SK-N-SH treated with all-trans-retinoic acid at 6 μM for 48 hours (cell line): ENCODE measurements at regions not wholly inside any gene's neighbourhood (a gene's known extent, or its start where the extent isn't known, plus 50 kb on each side); places are given as distances from the start of the nearest gene placed in this dataset.

Source experiments
- ATAC-seq: fragments of 200-7000 bp; cut with Tn5 transposase; 3 replicates; pipeline ENCODE4 v1.9.1; 2020; ENCODE audit warnings: mild to moderate bottlenecking, moderate library complexity
- ARNTL ChIP-seq: fragments of 450-650 bp; formaldehyde crosslinking; IDR thresholded peaks from 2 replicates; pipeline ENCODE4 v1.5.0; 2020; ENCODE audit warnings: low read depth, mild to moderate bottlenecking, moderate library complexity, borderline replicate concordance
- CSDC2 ChIP-seq: fragments of 250-450 bp; sonication (Bioruptor Pico); IDR thresholded peaks from 2 replicates; pipeline ENCODE4 v1.5.0; 2020; ENCODE audit warnings: mild to moderate bottlenecking, moderate library complexity
- GLIS3 ChIP-seq: fragments of 250-450 bp; sonication (Bioruptor Pico); IDR thresholded peaks from 2 replicates; pipeline ENCODE4 v1.5.0; 2020; ENCODE audit warnings: mild to moderate bottlenecking, moderate library complexity
- ISL1 ChIP-seq: fragments of 250-450 bp; sonication (Bioruptor Pico); IDR thresholded peaks from 2 replicates; pipeline ENCODE4 v2.1.2; 2022; ENCODE audit warnings: mild to moderate bottlenecking, moderate library complexity
- OSR1 ChIP-seq: fragments of 250-450 bp; sonication (Bioruptor Pico); IDR thresholded peaks from 2 replicates; pipeline ENCODE4 v1.8.0; 2022; ENCODE audit warnings: moderate library complexity, mild to moderate bottlenecking, inconsistent platforms
- PATZ1 ChIP-seq: fragments of 250-450 bp; sonication (Bioruptor Pico); IDR thresholded peaks from 2 replicates; pipeline ENCODE4 v1.8.0; 2020; ENCODE audit warnings: mild to moderate bottlenecking, moderate library complexity, borderline replicate concordance
- POU6F1 ChIP-seq: fragments of 250-450 bp; sonication (Bioruptor Pico); IDR thresholded peaks from 2 replicates; pipeline ENCODE4 v1.8.0; 2021; ENCODE audit warnings: low read depth, mild to moderate bottlenecking, moderate library complexity, borderline replicate concordance
- RARB ChIP-seq: fragments of 250-450 bp; sonication (Bioruptor Pico); IDR thresholded peaks from 2 replicates; pipeline ENCODE4 v1.8.0; 2021; ENCODE audit warnings: mild to moderate bottlenecking, moderate library complexity
- SNAI2 ChIP-seq: fragments of 250-450 bp; sonication (Bioruptor Pico); IDR thresholded peaks from 2 replicates; pipeline ENCODE4 v1.5.0; 2020; ENCODE audit warnings: mild to moderate bottlenecking, moderate library complexity
- TCF4 ChIP-seq: fragments of 250-450 bp; sonication (Bioruptor Pico); IDR thresholded peaks from 2 replicates; pipeline ENCODE4 v1.8.0; 2021; ENCODE audit warnings: mild to moderate bottlenecking, moderate library complexity, borderline replicate concordance
- TOX ChIP-seq: fragments of 250-450 bp; sonication (Bioruptor Pico); IDR thresholded peaks from 2 replicates; pipeline ENCODE4 v1.8.0; 2021; ENCODE audit warnings: mild to moderate bottlenecking, moderate library complexity, borderline replicate concordance
- TSHZ2 ChIP-seq: fragments of 250-450 bp; sonication (Bioruptor Pico); IDR thresholded peaks from 2 replicates; pipeline ENCODE4 v1.5.0; 2020; ENCODE audit warnings: mild to moderate bottlenecking, moderate library complexity
- ZC3H10 ChIP-seq: fragments of 250-450 bp; sonication (Bioruptor Pico); IDR thresholded peaks from 2 replicates; pipeline ENCODE4 v1.5.1; 2021; ENCODE audit warnings: mild to moderate bottlenecking, moderate library complexity
- ZFP30 ChIP-seq: fragments of 450-650 bp; formaldehyde crosslinking; IDR thresholded peaks from 2 replicates; pipeline ENCODE4 v1.5.0; 2022; ENCODE audit warnings: mild to moderate bottlenecking, moderate library complexity
- ZNF8 ChIP-seq: fragments of 450-650 bp; formaldehyde crosslinking; IDR thresholded peaks from 2 replicates; pipeline ENCODE4 v1.5.0; 2020; ENCODE audit warnings: mild to moderate bottlenecking, moderate library complexity
- TF ChIP-seq, protein P1 (sequence below): fragments of 250-450 bp; sonication (Bioruptor Pico); IDR thresholded peaks from 2 replicates; pipeline ENCODE4 v1.5.1; 2021; ENCODE audit warnings: mild to moderate bottlenecking, moderate library complexity
- TF ChIP-seq, protein P2 (sequence below): fragments of 250-450 bp; sonication (Bioruptor Pico); IDR thresholded peaks from 2 replicates; pipeline ENCODE4 v1.5.1; 2020; ENCODE audit warnings: low read depth, mild to moderate bottlenecking, moderate library complexity

DNA sequence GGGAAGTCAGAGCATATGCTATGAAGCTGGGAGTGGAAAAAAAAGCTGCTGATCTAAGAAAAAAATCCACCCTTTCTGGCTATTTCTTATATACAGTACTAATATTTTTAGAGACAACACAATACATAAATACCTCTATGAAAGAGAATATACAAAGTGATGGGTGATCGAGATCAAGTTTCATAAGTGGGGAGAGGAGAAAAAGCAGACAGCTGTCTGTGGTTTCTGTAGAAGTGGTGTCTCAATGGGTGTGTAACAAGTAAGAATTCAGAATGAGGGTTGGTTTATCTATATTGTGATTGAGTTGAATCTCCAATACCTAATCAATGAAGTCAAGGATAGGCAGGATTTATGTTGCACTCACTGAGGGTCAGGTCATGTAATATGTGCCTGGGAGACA lies 191.0 kb downstream of the HNMT start:
- no peak for TF ChIP-seq PATZ1 (CRISPR knock-in tag)
- TF ChIP-seq, protein P1, sequence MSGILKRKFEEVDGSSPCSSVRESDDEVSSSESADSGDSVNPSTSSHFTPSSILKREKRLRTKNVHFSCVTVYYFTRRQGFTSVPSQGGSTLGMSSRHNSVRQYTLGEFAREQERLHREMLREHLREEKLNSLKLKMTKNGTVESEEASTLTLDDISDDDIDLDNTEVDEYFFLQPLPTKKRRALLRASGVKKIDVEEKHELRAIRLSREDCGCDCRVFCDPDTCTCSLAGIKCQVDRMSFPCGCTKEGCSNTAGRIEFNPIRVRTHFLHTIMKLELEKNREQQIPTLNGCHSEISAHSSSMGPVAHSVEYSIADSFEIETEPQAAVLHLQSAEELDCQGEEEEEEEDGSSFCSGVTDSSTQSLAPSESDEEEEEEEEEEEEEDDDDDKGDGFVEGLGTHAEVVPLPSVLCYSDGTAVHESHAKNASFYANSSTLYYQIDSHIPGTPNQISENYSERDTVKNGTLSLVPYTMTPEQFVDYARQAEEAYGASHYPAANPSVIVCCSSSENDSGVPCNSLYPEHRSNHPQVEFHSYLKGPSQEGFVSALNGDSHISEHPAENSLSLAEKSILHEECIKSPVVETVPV: no peak
- TF ChIP-seq ZFP30 (CRISPR knock-in tag): no peak
- no peak for TF ChIP-seq RARB
- no peak for TF ChIP-seq ZC3H10 (CRISPR knock-in tag)
- no peak for TF ChIP-seq SNAI2 (CRISPR knock-in tag)
- TF ChIP-seq TCF4 (CRISPR knock-in tag): no peak
- no peak for TF ChIP-seq TOX (CRISPR knock-in tag)
- no peak for TF ChIP-seq ISL1 (CRISPR knock-in tag)
- TF ChIP-seq TSHZ2 (CRISPR knock-in tag): no peak
- ATAC-seq: peak; percentile 26; the same call in 1 of the 3 replicates

- no peak for ATAC-seq
- no peak for TF ChIP-seq ZNF8
- no peak for TF ChIP-seq ZFP30 (CRISPR knock-in tag)
- TF ChIP-seq POU6F1 (CRISPR knock-in tag): no peak
- TF ChIP-seq TCF4 (CRISPR knock-in tag): no peak
- TF ChIP-seq, protein P2, sequence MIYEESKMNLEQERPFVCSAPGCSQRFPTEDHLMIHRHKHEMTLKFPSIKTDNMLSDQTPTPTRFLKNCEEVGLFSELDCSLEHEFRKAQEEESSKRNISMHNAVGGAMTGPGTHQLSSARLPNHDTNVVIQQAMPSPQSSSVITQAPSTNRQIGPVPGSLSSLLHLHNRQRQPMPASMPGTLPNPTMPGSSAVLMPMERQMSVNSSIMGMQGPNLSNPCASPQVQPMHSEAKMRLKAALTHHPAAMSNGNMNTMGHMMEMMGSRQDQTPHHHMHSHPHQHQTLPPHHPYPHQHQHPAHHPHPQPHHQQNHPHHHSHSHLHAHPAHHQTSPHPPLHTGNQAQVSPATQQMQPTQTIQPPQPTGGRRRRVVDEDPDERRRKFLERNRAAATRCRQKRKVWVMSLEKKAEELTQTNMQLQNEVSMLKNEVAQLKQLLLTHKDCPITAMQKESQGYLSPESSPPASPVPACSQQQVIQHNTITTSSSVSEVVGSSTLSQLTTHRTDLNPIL (CRISPR knock-in tag): no peak
- no peak for TF ChIP-seq CSDC2 (CRISPR knock-in tag)
- TF ChIP-seq SNAI2 (CRISPR knock-in tag): no peak
- no peak for TF ChIP-seq OSR1
- TF ChIP-seq ISL1 (CRISPR knock-in tag): no peak
- no peak for TF ChIP-seq ZC3H10 (CRISPR knock-in tag)
- no peak for TF ChIP-seq TSHZ2 (CRISPR knock-in tag)
- TF ChIP-seq ARNTL (CRISPR knock-in tag): no peak
- TF ChIP-seq, protein P1: no peak
- no peak for TF ChIP-seq GLIS3 (CRISPR knock-in tag)
These were observed 193.1 kb downstream of the HNMT start for GRCh38 chr2:138157372-138157771.
